ENCODE measurements at regions not wholly inside any gene's neighbourhood (a gene's known extent, or its start where the extent isn't known, plus 50 kb on each side); places are given as distances from the start of the nearest gene placed in this dataset.
A peak's percentile ranks its signal among the peaks of the same experiment; 100 is the strongest.
"Not testable (repeated sequence)": the region's sequence is repeated elsewhere in the genome, so short reads cannot be mapped to it uniquely, and the experiment has no call there.

DNA sequence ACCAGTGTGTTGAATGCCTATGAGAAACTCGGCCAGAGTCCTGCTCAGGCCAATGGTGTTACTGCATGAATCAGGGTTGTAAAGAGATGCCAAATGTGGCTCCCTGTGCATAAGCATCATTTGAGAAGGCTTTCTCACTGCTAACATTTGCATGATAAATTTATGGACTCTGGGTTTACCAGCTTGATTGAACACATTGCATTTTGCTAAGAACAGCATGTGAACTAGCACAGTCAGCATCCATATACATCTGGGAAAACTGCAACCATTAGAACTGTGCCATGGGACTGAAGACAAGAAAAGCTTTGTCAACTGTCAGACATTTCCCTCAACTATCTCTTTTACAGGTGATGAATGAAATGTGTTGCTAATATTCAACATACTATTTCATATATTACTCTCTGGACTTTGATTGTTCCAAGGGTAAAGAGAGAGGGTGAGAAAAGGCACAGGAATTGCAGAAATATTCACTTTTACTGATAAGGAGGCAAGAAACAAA lies 1427.4 kb upstream of the ADGRL3 start:
- DNase-seq (ENCODE audit: low spot score) = no peak
- intact Hi-C loops (cut with DNase I) = no loop called here

DNA sequence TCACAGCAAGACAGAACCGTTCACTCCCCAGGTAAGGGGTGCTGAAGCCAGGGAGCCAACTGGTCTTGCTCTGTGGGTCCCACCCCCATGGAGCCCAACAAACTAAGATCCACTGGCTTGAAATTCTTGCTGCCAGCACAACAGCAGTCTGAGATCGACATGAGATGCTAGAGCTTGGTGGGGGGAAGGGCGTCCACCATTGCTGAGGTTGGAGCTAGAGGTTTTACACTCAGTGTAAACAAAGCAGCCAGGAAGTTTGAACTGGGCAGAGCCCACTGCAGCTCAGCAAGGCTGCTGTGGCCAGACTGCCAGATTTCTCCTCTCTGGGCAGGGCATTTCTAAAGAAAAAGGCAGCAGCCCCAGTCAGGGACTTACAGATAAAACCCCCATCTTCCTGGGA lies 1419.9 kb upstream of the ADGRL3 start:
- DNase-seq (ENCODE audit: low spot score); intact Hi-C loops (cut with DNase I): not testable (repeated sequence)

DNA sequence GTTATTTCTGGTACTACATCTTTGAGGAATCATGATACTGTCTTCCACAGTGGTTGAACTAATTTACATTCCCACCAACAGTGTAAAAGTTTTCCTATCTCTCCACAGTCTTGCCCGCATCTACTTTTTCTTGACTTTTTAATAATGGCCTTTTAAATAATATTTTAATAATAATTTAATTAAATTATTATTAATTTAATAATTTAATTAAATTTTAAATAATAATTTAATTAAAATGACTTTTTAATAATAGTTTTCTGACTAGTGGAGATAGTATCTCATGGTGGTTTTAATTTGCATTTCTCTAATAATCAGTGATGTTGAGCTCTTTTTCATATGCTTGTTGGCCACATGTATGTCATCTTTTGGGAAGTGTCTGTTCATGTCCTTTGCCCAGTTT lies 1395.0 kb upstream of the ADGRL3 start:
- intact Hi-C loops (cut with DNase I) = no loop called here
- DNase-seq (ENCODE audit: low spot score) = no peak

DNA sequence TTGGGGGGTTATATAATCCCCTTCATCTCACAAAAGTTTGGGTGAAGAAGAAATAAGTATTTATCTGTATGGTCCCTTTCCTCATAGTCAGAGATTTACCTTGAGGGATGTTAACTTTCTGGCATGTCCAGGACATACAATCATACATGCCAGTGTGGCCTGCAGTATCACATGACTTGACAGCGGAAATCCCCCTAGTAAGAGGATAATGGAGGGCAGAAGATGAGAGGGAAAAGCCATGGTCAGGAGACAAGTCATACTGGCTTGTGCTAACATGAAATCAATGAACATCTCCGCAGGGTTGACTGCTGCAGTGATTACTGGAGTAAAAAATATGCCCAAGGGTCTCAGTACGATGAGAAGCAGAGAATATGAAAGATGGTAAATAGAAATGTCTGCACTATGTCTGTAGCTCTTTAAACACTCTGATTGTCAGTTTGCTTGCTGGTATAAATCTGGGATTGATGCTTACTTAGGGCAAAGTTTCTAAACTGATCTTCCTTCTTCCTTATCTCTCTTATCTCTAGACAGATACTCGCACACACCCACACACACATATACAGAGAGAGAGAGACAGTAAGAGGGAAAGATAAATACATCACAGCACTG lies 1385.6 kb upstream of the ADGRL3 start:
- no peak for DNase-seq (ENCODE audit: low spot score)
- intact Hi-C loops (cut with DNase I) = no loop called here

DNA sequence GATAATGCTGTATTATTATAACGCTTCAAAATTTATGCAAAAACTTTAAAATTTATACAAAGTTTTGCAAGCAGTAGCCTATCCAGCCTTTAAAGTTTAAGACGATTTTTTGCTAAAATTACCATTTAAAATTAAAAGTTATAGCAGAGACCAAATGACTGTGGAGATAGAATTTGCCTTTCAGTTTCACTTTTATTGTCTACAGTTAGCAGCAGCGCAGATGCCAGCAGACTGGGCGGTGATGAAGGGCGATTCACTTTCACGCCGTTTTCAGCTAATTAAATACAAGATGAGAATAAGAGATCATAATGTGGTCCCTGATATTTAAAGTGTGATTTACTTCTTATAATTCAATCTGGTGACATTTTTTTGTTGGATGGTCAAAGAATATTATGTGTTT lies 1381.5 kb upstream of the ADGRL3 start:
- DNase-seq (ENCODE audit: low spot score) = no peak
- intact Hi-C loops (cut with DNase I) = no loop called here

DNA sequence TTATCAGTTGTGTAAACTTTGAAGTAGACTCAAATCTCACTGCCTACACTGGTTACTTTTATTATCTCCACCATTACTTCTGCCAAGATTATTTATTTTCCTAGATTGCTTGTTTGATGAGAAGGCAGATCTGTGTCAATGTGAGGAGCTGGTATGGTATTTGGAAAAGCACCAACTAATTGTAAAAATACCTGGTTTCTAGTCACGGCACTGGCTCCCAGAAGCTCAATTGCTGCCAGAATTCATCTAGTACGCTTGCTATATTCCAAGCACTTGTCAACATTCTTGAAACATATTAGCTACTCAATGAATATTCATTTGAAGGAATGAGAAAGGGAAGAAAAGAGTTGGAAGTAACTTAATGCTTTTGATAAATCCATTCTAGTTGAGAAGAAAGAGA lies 1376.8 kb upstream of the ADGRL3 start:
- DNase-seq (ENCODE audit: low spot score) = no peak
- intact Hi-C loops (cut with DNase I) = no loop called here

DNA sequence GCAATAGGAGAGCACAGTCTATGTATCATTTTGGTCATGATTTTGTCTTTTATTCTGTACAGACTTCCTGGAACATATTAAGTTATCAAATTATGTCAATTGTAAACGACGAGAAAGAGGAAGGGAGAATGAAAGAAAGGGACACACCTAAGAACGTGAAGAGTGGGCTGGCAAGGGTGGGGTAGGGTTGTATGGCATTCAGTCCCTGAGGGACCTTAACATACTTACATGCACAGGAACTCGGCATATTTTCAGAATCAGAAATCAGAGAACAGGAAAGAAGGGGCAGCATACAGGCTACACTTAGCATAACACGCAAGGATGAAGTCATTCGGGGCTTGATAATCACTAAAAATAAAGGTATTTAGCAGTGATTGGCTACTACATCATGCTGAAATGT lies 1375.0 kb upstream of the ADGRL3 start:
- DNase-seq (ENCODE audit: low spot score) = no peak
- intact Hi-C loops (cut with DNase I) = no loop called here

DNA sequence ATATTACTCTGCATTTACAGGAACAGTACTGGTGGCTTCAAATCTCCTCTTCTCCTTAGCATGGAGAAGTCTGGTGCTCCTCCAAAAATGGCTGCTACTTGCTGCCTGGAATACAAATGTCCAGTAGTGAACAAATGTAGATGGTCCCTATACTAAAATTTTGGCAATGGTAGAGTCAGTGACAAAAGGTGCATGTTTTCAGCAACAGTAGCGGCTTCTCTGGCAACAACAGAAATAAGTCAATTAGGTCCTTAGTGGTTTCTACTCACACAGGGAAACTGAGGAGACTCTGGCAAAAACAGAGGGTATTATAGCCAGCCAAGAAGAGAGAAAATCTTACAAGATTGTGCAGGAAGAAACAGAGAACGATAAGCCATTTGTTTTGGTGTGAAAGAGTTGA lies 1368.4 kb upstream of the ADGRL3 start:
- intact Hi-C loops (cut with DNase I) = no loop called here
- DNase-seq (ENCODE audit: low spot score) = no peak

DNA sequence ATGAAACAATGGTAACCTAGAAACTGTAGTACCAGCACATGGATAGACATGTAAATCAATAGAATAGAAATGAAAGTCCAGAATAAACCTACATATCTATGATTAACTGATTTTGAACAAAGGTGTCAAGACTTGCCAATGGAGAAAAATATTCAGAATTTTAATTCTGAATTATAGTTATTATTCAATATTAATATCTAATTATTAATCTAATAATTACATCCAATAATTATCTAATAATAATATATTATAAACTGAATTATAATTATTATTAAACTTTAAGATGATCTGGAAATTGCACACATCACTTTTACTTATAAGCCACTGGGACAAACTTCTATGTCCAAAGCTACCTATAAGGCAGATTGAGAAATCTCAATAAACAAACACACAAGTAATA lies 1365.2 kb upstream of the ADGRL3 start:
- intact Hi-C loops (cut with DNase I) = no loop called here
- no peak for DNase-seq (ENCODE audit: low spot score)

DNA sequence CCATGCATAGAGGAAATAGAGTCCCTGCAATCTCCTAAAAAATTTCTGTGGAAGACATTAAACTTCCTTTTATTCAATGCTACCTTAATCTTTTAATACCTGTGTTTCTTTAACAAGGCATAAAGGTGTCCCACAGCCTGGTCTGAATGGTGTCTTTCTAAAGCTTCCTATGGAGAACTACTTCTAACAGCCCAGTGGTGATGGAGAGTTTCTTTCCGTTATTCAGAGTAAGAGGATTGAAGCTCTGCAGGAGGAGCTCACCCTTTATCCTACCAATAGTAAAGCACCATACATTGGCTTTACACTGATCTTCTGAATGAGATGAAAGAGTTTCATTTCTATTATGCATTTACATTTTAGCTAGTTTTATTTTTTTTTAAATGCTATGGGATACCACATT lies 1362.4 kb upstream of the ADGRL3 start:
- intact Hi-C loops (cut with DNase I) = no loop called here
- DNase-seq (ENCODE audit: low spot score) = no peak

DNA sequence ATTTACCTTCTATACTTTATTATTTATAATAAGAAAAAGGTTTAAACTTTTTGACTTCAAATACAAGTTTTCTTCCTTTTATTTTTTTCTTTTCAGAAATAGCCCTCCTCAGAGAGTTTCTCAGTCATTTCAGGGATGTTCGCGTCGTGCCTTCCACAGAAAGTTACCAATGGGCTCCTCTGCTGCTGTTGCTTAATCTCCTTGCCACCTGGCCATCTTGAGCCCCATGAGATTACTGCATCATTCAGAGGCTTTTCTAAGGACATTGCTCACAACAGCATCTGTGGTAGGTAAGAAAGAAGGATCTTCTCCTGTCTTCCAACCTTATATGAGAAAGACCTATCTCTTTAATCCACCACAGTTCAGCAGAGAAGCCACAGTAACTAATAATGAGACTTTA lies 1361.9 kb upstream of the ADGRL3 start:
- intact Hi-C loops (cut with DNase I) = no loop called here
- DNase-seq (ENCODE audit: low spot score) = no peak

DNA sequence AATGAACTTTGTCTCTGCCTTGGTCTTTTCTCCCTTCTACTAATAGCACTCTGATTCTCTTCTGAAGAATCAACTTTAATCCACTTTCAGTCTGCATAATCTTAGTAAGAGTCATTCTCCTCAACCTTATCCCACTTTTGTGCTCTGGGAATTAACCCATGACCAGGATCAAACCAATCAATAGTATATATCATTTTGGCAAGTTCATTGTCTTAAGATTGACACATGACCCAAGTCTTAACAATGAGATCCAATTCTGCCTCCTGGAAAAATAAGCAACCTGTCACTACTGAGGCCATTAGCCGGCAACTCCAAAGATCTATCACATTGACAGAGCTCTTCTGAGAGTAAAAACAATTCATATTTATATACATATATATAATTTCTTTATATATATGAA lies 1358.4 kb upstream of the ADGRL3 start:
- DNase-seq (ENCODE audit: low spot score) = no peak
- intact Hi-C loops (cut with DNase I) = no loop called here

DNA sequence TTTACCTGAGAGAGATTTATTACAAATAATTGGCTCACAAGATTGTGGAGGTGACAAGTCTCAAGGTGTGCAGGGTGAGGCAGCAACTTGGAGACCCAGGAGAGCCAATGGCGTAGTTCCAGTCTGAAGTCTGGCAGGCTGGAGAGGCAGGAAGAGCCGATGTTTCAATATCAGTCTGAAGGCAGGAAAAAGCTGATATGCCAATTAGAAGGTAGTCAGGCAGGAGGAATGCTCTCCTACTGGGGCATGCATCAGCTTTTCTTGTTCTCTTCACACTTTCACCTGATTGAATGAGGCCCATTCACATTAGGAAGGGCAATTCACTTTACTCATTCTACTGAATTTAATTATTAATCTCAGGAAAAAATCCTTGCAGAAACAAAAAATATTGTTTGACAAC lies 1351.7 kb upstream of the ADGRL3 start:
- intact Hi-C loops (cut with DNase I) = loop anchor here (2.0 kb wide), 1 partner anchor 46 kb away; no protein-coding TSS in a partner anchor
- no peak for DNase-seq (ENCODE audit: low spot score)

DNA sequence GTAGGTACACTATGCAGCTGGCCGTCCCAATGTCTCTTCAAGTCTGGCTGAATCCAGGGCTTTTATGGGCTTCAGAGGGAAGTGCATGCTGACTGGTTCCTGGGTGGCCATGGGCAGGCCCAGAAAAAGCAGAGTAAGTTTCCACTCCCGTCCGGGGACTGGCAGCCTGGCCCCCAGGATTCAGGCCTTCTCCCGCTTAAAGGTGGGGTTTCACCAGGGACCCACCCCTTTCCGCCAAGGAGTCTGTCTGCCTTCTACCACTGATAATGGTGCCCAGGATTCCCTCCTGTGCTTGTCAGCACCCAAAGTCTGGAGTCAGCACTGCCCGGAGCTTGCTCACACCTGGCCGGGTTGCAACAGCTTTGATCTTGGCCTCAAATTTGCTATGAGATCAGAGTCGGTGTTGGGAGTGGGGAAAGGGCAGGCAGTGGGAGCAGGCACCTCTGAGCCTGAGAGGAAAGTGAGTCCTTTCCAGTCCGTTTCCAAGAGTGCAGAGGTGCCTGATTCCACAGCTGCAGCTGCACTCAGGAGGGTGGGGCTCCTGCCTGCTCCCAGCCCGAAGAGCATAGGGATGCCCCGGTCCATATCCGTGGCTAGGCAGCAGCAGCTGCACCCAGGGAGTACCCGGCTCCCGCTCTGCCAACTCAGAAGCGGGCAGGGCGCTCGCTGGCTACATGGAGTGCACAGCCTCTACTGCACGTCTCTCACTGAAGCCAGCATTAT lies 1344.3 kb upstream of the ADGRL3 start:
- intact Hi-C loops (cut with DNase I) = no loop called here
- DNase-seq (ENCODE audit: low spot score) = peak; percentile 56

DNA sequence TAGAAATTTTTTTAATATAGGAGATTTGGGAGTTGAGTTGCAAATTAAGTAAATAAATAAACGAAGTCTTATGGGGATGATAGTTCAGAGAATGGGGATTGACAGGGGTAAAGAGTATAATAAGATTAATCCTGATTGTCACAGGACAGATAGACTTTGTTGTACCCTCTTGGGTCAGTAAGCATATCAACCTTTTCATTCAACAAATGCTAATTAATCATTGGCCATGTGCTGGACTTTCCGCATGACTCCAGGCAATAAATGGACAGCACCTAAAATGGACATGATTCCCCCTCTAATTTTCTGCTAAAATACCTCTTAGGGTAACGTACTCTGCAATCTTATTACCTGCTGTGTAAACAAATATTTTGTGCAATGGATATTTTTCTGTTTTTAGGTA lies 1331.1 kb upstream of the ADGRL3 start:
- no peak for DNase-seq (ENCODE audit: low spot score)
- intact Hi-C loops (cut with DNase I) = no loop called here

DNA sequence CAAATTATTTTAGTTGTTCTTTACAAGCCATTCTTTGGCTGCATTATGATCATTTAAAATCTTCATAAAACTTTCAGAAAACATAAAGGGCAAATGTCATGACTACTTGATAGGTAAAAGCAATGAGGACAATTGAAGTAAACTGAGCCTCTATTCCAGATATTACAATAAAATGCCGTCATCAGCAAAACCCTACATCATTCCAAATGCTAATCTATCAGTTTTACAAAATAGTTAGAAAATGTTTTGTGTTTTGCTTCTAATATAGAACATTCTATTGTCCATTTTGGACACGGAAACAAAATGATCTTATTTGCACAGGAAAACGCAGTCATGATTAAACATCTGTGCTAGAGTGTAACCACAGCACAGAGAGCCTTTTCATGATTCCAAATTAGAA lies 1330.6 kb upstream of the ADGRL3 start:
- intact Hi-C loops (cut with DNase I) = no loop called here
- DNase-seq (ENCODE audit: low spot score) = no peak

DNA sequence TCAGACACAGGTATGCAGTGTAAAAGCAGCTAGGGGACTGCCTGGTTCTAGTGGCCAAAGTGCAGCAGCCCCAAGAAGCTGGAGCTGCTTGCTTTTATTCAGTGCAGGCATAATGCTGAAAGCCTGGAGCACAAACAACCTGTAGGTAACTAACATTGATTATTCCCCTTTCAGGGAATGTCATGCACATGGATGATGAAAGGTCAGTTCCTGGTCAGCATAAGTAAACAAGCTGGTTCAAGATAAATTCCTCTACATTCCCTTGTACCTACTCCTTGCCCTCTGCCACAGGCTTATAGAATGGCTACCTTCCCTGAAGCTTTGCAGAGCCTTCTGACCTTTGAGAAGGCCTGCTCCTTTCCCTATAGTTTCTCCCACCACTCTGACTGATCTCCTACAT lies 1318.5 kb upstream of the ADGRL3 start:
- intact Hi-C loops (cut with DNase I) = no loop called here
- DNase-seq (ENCODE audit: low spot score) = no peak

DNA sequence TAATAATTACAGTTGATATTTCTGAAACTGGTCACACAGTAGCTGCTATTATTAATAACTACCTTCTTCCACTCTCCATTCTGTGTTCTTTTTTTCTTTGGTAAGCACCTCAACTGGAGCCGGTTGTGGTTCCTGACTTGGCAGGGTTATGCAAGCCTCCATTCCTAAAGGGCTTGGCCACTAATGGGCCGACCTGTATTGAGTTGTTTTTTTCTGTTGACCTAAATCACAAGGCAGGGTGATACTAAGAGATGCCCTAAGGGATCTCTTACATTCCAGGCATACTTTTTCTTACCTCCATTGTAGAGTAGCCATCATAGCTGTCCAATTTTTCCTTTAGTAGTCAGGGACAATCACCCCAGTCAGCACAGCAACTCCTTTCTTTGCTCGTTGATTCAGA lies 1295.8 kb upstream of the ADGRL3 start:
- intact Hi-C loops (cut with DNase I) = no loop called here
- no peak for DNase-seq (ENCODE audit: low spot score)

DNA sequence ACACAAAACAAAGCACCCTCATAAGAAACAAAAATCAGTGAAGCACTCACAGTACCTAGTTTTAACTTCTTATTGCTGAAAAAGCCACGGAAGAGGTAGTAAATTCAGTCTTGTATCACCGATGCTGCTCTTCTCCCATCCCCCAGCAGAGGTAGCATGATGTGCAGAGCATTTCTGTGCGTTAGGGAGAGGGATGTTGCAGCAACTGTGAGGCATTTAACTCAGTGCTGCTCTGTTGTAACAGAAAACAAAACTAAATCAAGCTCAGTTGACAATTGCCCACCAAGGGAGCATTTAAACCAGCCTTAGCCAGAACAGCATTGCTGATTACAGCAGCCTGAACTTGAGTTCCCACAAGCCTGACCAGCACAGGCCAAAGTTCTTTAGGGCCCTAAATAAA lies 1279.7 kb upstream of the ADGRL3 start:
- no peak for DNase-seq (ENCODE audit: low spot score)
- intact Hi-C loops (cut with DNase I) = no loop called here

DNA sequence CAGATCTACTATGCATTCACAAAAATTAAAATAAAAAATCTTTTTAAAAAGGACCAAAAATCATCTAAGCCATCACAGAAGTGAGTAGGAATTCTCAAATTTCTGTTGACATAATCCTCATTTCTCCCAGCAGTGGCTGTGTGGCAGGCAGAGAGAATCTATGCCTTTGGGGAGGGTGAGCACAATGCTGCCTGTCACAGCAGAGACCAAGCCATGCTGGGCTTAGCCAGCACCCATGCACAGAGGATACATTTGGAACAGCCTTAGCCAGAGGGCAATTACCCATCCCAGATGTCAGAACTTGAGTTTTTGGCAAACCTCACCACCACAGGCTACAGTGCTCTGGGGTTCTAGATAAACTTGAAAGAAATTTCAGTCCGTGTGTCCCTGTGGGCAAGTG lies 1274.8 kb upstream of the ADGRL3 start:
- intact Hi-C loops (cut with DNase I) = no loop called here

DNA sequence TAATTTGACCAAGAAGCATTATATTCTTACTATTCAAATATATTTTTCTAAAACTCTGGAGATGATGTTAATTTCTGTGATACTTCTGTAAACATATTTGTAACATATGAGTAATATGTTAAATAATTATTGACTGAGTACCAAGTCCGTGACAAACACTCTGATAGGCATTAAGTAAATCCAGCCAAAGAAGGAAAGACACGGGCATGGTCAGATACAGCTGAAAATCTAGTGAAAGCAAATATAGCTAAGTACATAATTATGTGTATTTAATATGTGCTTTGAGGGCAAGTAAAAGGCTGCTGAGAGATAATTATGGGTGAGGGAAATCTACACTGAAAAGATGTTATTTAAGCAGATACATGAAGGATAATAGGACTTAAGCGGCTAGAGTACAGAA lies 1263.6 kb upstream of the ADGRL3 start:
- intact Hi-C loops (cut with DNase I) = no loop called here
- DNase-seq (ENCODE audit: low spot score) = no peak

More for the DNA sequence above, 1274.8 kb upstream of the ADGRL3 start:
- DNase-seq (ENCODE audit: low spot score) = no peak

DNA sequence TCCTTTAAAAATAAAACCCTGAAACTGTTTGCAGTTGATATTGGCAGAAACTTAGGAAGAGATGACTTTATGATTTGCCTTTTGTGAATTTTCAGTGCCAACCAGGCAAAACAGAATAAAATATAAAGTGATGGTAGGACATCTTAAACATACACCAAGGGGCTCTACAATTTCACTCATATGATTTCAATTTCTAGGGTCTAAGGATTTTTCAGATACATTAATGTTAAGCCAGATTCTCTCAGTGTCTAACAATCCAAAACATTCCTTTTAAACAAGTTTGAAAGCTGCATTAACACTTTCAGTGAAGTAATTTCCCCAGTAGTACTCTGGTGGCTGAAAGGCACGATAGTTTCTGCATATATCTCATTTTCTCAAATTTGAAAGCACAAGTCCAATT lies 1262.0 kb upstream of the ADGRL3 start:
- intact Hi-C loops (cut with DNase I) = no loop called here
- DNase-seq (ENCODE audit: low spot score) = no peak
